ENCODE measurements at regions not wholly inside any gene's neighbourhood (a gene's known extent, or its start where the extent isn't known, plus 50 kb on each side); places are given as distances from the start of the nearest gene placed in this dataset.

- no TSS peak for BruUV-seq (replicated peaks)
- H3K4me1 ChIP-seq (ENCODE audit: insufficient read depth, low read length) = peaks cover 13% of the 10 kb centered on the region
- WGBS (ENCODE audit: low lambda C conversion rate) = 4% methylated on average over 2 of the region's 2 CpGs
- no peak overlapping the region for H3K4me3 ChIP-seq (replicated peaks in 1 of 3; ENCODE audit: insufficient read depth in 1 of 3, low read depth in 2 of 3, low read length in 3 of 3)
- FAIRE-seq = no peak
- peaks cover 0 to 41% of the 10 kb centered on the region in 2 experiments; a peak in 3 of 5 replicates for H3K27me3 ChIP-seq (ENCODE audit: control insufficient read depth in 1 of 2, insufficient read depth in 2 of 2, low read length in 2 of 2)
- H4K20me1 ChIP-seq (ENCODE audit: insufficient read depth, low read length) = no peaks in the 10 kb centered on the region
- no peak overlapping the region for H3K27ac ChIP-seq (ENCODE audit: extremely low read length, insufficient read depth, low read length)
- TF ChIP-seq, protein P1, sequence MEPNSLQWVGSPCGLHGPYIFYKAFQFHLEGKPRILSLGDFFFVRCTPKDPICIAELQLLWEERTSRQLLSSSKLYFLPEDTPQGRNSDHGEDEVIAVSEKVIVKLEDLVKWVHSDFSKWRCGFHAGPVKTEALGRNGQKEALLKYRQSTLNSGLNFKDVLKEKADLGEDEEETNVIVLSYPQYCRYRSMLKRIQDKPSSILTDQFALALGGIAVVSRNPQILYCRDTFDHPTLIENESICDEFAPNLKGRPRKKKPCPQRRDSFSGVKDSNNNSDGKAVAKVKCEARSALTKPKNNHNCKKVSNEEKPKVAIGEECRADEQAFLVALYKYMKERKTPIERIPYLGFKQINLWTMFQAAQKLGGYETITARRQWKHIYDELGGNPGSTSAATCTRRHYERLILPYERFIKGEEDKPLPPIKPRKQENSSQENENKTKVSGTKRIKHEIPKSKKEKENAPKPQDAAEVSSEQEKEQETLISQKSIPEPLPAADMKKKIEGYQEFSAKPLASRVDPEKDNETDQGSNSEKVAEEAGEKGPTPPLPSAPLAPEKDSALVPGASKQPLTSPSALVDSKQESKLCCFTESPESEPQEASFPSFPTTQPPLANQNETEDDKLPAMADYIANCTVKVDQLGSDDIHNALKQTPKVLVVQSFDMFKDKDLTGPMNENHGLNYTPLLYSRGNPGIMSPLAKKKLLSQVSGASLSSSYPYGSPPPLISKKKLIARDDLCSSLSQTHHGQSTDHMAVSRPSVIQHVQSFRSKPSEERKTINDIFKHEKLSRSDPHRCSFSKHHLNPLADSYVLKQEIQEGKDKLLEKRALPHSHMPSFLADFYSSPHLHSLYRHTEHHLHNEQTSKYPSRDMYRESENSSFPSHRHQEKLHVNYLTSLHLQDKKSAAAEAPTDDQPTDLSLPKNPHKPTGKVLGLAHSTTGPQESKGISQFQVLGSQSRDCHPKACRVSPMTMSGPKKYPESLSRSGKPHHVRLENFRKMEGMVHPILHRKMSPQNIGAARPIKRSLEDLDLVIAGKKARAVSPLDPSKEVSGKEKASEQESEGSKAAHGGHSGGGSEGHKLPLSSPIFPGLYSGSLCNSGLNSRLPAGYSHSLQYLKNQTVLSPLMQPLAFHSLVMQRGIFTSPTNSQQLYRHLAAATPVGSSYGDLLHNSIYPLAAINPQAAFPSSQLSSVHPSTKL (CRISPR knock-in tag; IDR thresholded peaks at IDR 0.05) = no peak
- no peak for TF ChIP-seq ATF6 (CRISPR knock-in tag; conservative IDR thresholded peaks at IDR 0.05)
- TF ChIP-seq, protein P2, sequence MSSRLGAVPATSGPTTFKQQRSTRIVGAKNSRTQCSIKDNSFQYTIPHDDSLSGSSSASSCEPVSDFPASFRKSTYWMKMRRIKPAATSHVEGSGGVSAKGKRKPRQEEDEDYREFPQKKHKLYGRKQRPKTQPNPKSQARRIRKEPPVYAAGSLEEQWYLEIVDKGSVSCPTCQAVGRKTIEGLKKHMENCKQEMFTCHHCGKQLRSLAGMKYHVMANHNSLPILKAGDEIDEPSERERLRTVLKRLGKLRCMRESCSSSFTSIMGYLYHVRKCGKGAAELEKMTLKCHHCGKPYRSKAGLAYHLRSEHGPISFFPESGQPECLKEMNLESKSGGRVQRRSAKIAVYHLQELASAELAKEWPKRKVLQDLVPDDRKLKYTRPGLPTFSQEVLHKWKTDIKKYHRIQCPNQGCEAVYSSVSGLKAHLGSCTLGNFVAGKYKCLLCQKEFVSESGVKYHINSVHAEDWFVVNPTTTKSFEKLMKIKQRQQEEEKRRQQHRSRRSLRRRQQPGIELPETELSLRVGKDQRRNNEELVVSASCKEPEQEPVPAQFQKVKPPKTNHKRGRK (CRISPR knock-in tag; IDR thresholded peaks at IDR 0.05) = no peak
- H3K9ac ChIP-seq (ENCODE audit: insufficient read depth, low read depth, low read length) = no peak overlapping the region
- H3K79me2 ChIP-seq (ENCODE audit: insufficient read depth, low read length) = no peaks in the 10 kb centered on the region
- H2AFZ ChIP-seq (ENCODE audit: low read length) = no peak overlapping the region
- intact Hi-C loops (cut with micrococcal nuclease; ENCODE audit: unreplicated experiment) (loop anchor here (2.0 to 10.0 kb wide), 2 partner anchors 184 to 210 kb away; no protein-coding TSS in a partner anchor), in situ Hi-C loops (cut with HindIII; ENCODE audit: extremely low pct_ligation_motif_present, low pct_unique_long_range_greater_than_20kb) (loop anchor here (5.0 to 10.0 kb wide), 2 partner anchors 127 to 344 kb away; no protein-coding TSS in a partner anchor)
- no peak for ATAC-seq
- DNase-seq (ENCODE audit: low spot score) = no peak
- H3K9me3 ChIP-seq (ENCODE audit: low read length) = no peaks in the 10 kb centered on the region
- H3K4me2 ChIP-seq (ENCODE audit: low read depth, low read length) = no peak overlapping the region
- POLR2A ChIA-PET = no interaction called here
- H3K36me3 ChIP-seq (replicated peaks in 1 of 2; ENCODE audit: control insufficient read depth in 1 of 2, insufficient read depth in 2 of 2, low read length in 2 of 2) = no peaks in the 10 kb centered on the region
- CTCF ChIA-PET (ENCODE audit: low intra/inter-chr PET ratio, low total read pairs) = interaction anchor here (1.8 to 2.5 kb wide), 2 partner anchors 68 to 544 kb away, joined by 6 to 27 read pairs; no protein-coding TSS in a partner anchor
Measured at GRCh38 chr3:124560666-124561215, 169.5 kb upstream of the UMPS start.

All from HepG2 (cell line).